Small intestine (tissue), 7 donors: ENCODE measurements at regions not wholly inside any gene's neighbourhood (a gene's known extent, or its start where the extent isn't known, plus 50 kb on each side); places are given as distances from the start of the nearest gene placed in this dataset.

Experiments
- DNase-seq, 2 donors: peaks; one replicate each; pipeline versions ENCODE4 v3.0.0 to v3.0.0-alpha.2; 2013
- FAIRE-seq: peaks from 2 replicates; lab custom pipeline; 2012; peaks lifted over from hg19 to GRCh38; lab: Jason Lieb, UNC
- H3K27ac ChIP-seq, 3 donors: one replicate each; pipeline ENCODE4 v1.5.1; 2013; ENCODE audit warnings: low read length in 2 of 3, mild to moderate bottlenecking in 2 of 3, control low read depth in 1 of 3, inconsistent platforms in 1 of 3, low read depth in 1 of 3, moderate library complexity in 1 of 3
- H3K27me3 ChIP-seq, 3 donors: one replicate each; pipeline ENCODE4 v1.6.1; 2013; ENCODE audit warnings: low read length in 3 of 3, inconsistent platforms in 1 of 3; ENCODE audit not compliant: control insufficient read depth in 3 of 3, insufficient read depth in 3 of 3
- H3K36me3 ChIP-seq, 3 donors: one replicate each; pipeline ENCODE4 v1.6.1; 2013; ENCODE audit warnings: low read length in 3 of 3, inconsistent platforms in 1 of 3, low read depth in 1 of 3, mild to moderate bottlenecking in 1 of 3, moderate library complexity in 1 of 3; ENCODE audit not compliant: control insufficient read depth in 3 of 3, insufficient read depth in 2 of 3
- H3K4me1 ChIP-seq, 3 donors: one replicate each; pipeline ENCODE4 v1.6.1; 2013; ENCODE audit warnings: low read length in 2 of 3, inconsistent platforms in 1 of 3, low read depth in 1 of 3, mild to moderate bottlenecking in 1 of 3, moderate library complexity in 1 of 3; ENCODE audit not compliant: control insufficient read depth in 3 of 3, insufficient read depth in 2 of 3
- H3K4me3 ChIP-seq, 3 donors: one replicate each; pipeline ENCODE4 v1.5.1; 2013; ENCODE audit warnings: low read length in 3 of 3, control low read depth in 1 of 3, inconsistent platforms in 1 of 3, low read depth in 1 of 3, mild to moderate bottlenecking in 1 of 3, moderate library complexity in 1 of 3
- H3K9me3 ChIP-seq, 2 donors: one replicate each; pipeline ENCODE4 v1.6.1; 2013; ENCODE audit warnings: low read depth in 1 of 2, low read length in 1 of 2; ENCODE audit not compliant: control insufficient read depth in 2 of 2, insufficient read depth in 1 of 2
- WGBS, 3 donors: extraction: QIAGEN DNeasy Blood & Tissue Kit; methylation state at CpG; one replicate each; pipeline ENCODE4 v1.1.7; 2013; 5-methylcytosine and 5-hydroxymethylcytosine counted together
- donor health status: healthy with polysubstance abuse.
- donor health status: control.
- donor health status: control.
- donor health status: Bipolar disorder and iron deficiency.
- donor health status: healthy.

DNA sequence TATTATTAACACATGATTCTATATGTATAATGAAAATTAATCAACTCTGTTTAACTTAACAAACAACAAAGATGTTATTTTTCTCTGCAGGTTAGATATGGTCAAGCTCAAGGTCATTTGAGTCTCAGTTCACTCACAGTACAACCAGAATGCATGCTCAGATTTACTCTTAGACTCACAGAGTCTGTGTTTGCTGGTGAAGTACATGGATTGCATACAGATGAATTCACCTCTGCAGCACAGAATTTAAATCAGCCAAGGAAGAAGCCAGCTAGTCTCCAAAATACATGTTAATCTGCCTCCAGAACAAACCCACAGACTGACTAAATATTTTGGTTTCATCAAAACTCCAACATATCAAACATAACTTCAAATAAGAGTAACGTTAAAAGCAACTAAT is 424.5 kb downstream of the RAD51AP2 start:
- H3K9me3 ChIP-seq = no peaks in the 10 kb centered on the region
- H3K36me3 ChIP-seq = no peaks in the 10 kb centered on the region
- no peak overlapping the region for H3K4me3 ChIP-seq
- FAIRE-seq (no peak), DNase-seq (no peak)
- no peak overlapping the region for H3K27ac ChIP-seq
- no peaks in the 10 kb centered on the region for H3K27me3 ChIP-seq
- WGBS, 3 donors = 62 to 69% (median 69%) methylated on average over 1 of the region's 1 CpG
- no peaks in the 10 kb centered on the region for H3K4me1 ChIP-seq

DNA sequence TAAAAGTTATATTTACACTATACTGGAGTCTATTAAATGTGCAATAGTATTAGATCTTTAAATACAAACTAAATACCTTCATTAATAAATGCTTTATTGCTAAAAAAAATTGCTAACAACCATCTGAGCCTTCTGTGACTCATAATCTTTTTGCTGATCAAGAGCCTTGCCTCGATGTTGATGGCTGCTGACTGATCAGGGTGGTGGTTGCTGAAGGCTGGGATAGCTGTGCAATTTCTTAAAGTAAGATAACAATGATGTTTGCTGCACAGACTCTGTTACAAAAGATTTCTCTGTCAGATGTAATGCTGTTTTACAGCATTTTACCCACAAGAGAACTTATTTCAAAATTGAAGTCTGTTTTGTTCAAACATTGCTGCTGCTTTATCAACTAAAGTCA is 421.4 kb upstream of the CYRIA start:
- H3K27ac ChIP-seq = no peak overlapping the region
- H3K27me3 ChIP-seq = no peaks in the 10 kb centered on the region
- H3K9me3 ChIP-seq = no peaks in the 10 kb centered on the region
- DNase-seq = no peak
- 17 to 63% (median 32%) methylated on average over 1 of the region's 1 CpG for WGBS, 3 donors
- no peak for FAIRE-seq
- H3K36me3 ChIP-seq = no peaks in the 10 kb centered on the region
- no peak overlapping the region for H3K4me3 ChIP-seq
- H3K4me1 ChIP-seq = no peaks in the 10 kb centered on the region

DNA sequence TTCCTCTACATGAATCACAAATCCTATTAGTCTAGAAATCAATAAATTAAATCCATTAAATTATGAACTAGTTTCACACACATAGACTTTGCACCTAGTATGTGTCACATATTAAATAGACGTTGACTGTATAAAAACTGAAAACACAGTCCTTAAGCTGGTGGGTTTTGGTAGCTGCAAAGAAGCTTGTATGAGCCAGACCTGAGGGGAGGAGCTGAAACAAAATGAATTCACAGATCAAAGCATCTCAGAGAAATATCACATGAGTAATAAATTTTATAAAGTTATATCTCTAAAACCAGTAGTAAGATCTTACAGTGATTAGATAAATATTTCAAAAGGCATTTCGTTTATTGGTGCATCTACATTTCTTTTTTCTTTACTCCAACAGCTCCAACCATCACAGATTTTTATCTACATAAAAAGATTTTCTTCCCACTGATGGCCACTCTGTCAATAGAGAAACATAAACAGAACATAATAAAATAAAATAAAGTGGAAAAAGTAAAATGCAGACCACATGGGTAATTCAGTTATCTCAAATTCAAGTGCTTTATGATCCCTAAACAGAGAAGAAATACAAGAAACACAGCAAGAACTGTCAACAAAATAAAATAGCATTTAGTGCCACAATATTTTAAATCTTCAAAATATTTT is 420.0 kb upstream of the CYRIA start:
- no peaks in the 10 kb centered on the region for H3K9me3 ChIP-seq
- no peak overlapping the region for H3K4me3 ChIP-seq
- FAIRE-seq (no peak), DNase-seq (no peak)
- H3K27ac ChIP-seq = no peak overlapping the region
- no peaks in the 10 kb centered on the region for H3K36me3 ChIP-seq
- H3K27me3 ChIP-seq = no peaks in the 10 kb centered on the region
- no peaks in the 10 kb centered on the region for H3K4me1 ChIP-seq
- WGBS, 3 donors = 14 to 53% (median 25%) methylated on average over 2 of the region's 2 CpGs

DNA sequence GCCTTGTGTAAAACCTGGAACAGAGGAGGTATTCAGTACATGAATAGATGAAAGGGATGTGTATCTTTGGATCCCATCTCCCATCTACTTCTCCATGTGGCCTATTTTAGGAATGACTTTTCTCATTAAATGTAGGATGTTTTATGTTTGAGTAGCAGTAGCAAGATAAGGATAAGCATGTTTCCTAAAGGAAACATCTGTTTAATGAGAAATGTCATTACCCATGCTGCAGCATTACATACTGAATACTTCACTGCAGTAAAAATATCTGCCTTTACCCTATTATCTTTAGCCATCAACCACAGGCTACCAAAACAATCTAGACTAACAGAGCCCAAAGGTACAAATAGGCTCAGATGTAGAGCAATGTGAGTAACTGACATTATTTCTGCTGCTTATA is 419.2 kb upstream of the CYRIA start:
- H3K4me1 ChIP-seq = no peaks in the 10 kb centered on the region
- no peak overlapping the region for H3K4me3 ChIP-seq
- H3K27me3 ChIP-seq = no peaks in the 10 kb centered on the region
- DNase-seq (no peak), FAIRE-seq (no peak)
- peaks cover 0 to 5% of the 10 kb centered on the region in 2 donors for H3K9me3 ChIP-seq
- H3K27ac ChIP-seq = no peak overlapping the region
- H3K36me3 ChIP-seq = no peaks in the 10 kb centered on the region

DNA sequence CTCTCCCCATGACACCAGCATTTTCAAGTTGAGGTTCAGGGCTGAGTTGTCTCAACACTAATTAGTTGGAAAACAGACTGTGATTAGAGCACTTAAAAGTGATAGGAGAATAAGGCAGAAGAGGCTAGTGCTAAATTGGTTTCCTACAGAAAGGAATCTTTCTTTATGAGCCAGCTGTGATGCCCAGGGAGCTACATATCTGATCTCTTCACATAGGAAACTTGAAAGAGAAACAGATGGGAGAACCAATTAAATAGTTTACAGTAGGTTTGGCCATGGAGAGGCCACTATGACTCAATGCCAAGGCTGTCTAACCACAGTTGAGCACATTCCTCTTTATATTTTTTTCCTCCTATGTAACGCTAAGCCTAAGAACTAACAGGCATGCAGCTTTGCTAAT is 418.3 kb upstream of the CYRIA start:
- Histone ChIP-seq H3K36me3 (no peaks in the 10 kb centered on the region), H3K9me3 (peaks cover 0 to 11% of the 10 kb centered on the region in 2 donors), H3K27ac (no peak overlapping the region), H3K27me3 (no peaks in the 10 kb centered on the region), H3K4me1 (no peaks in the 10 kb centered on the region), H3K4me3 (no peak overlapping the region)
- 62 to 91% (median 86%) methylated on average over 1 of the region's 1 CpG for WGBS, 3 donors
- FAIRE-seq (no peak), DNase-seq (no peak)

DNA sequence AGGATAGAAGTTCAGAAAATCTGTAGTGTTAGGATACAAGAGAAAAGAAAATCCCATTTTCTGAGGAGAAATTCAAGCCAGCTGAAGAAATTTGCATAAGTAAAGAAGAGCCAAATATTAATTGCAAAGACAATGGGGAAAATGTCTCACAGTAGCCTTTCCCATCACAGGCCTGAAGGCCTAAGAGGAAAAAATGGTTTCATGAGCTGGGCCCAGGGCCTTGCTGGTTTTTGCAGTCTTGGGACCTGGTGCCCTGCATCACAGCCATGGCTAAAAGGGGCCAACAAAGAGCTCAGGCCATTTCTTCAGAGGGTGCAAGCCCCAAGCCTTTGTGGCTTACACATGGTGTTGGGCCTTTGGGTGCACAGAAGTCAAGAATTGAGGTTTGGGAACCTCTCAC is 413.6 kb upstream of the CYRIA start:
- H3K27me3 ChIP-seq = no peaks in the 10 kb centered on the region
- no peak for FAIRE-seq

DNA sequence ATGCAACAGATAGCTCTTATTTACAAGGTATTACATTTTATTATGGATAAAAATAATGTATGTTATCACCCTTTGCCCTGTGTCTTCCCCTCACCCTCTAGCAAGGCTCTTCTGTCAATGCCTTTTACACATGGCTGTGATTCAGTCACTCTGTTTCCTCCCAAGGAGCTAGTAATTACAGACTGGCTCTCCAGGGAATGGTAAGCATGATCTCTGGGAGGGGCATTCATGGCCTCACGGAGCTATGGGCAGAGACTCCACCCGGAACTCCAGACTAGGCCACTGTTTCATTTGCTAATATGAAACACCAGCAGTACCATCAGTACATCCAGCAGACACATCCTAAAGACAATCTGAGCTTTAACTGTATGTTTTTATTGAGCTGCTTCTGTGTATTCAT is 410.9 kb upstream of the CYRIA start:
- 51 to 60% (median 53%) methylated on average over 2 of the region's 2 CpGs for WGBS, 3 donors
- FAIRE-seq = no peak
- no peaks in the 10 kb centered on the region for H3K36me3 ChIP-seq
- no peak overlapping the region for H3K27ac ChIP-seq
- no peaks in the 10 kb centered on the region for H3K4me1 ChIP-seq
- H3K4me3 ChIP-seq = no peak overlapping the region
- DNase-seq = no peak
- no peaks in the 10 kb centered on the region for H3K27me3 ChIP-seq
- peaks cover 0 to 11% of the 10 kb centered on the region in 2 donors for H3K9me3 ChIP-seq

More for the DNA sequence above, 413.6 kb upstream of the CYRIA start:
- Histone ChIP-seq H3K36me3 (no peaks in the 10 kb centered on the region), H3K27ac (no peak overlapping the region), H3K4me1 (no peaks in the 10 kb centered on the region), H3K9me3 (peaks cover 0 to 11% of the 10 kb centered on the region in 2 donors), H3K4me3 (no peak overlapping the region)
- no peak for DNase-seq

DNA sequence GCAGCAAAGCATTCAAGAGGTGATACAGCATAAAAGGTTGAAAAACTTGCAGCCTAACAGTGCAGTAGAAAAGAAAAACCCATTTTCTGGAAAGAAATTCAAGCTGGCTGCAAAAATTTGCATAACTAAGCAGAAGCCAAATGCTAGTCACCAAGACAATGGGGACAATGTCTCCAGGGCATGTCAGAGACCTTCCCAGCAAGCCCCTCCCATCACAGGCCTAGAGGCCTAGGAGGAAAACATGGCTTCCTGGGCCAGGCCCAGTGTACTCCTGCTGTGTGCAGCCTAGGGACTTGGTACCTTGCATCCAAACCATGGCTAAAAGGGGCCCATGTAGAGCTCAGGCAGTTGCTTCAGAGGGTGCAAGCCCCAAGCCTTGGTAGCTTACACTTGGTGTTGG is 405.1 kb upstream of the CYRIA start:
- Histone ChIP-seq H3K36me3 (no peaks in the 10 kb centered on the region), H3K4me1 (no peaks in the 10 kb centered on the region), H3K4me3 (no peak overlapping the region), H3K27ac (no peak overlapping the region), H3K9me3 (peaks cover 0 to 5% of the 10 kb centered on the region in 2 donors), H3K27me3 (no peaks in the 10 kb centered on the region)
- DNase-seq (no peak), FAIRE-seq (no peak)

DNA sequence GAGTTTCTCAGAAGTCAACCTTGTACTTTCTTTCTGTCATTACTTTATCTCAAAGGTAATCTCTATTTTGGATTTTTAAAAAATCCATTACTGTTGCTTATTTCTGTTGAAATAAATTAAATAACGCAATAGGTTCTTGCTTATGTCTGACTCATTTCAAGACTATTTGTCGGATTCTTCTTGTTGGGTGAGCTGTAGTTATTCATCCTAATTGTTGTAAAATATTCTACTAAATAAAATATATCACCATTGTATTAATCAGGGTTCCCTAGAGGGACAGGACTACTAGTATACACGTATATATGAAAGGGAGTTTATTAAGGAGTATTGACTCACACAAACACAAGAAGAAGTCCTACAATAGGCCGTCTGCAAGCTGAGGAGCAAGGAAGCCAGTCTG is 403.9 kb upstream of the CYRIA start:
- H3K36me3 ChIP-seq = no peaks in the 10 kb centered on the region
- H3K4me3 ChIP-seq = no peak overlapping the region
- DNase-seq (no peak), FAIRE-seq (no peak)
- H3K9me3 ChIP-seq = peaks cover 0 to 5% of the 10 kb centered on the region in 2 donors
- H3K4me1 ChIP-seq = no peaks in the 10 kb centered on the region
- H3K27ac ChIP-seq = no peak overlapping the region
- WGBS, 3 donors = 85 to 88% (median 86%) methylated on average over 4 of the region's 4 CpGs
- no peaks in the 10 kb centered on the region for H3K27me3 ChIP-seq
